Ishikawa (cell line): ENCODE measurements at regions not wholly inside any gene's neighbourhood (a gene's known extent, or its start where the extent isn't known, plus 50 kb on each side); places are given as distances from the start of the nearest gene placed in this dataset.

Experiments used
- CEBPB ChIP-seq: IDR thresholded peaks from 2 replicates; pipeline ENCODE4 v1.6.1; 2012
- EP300 ChIP-seq: IDR thresholded peaks from 2 replicates; pipeline ENCODE4 v1.6.1; 2012; ENCODE audit warnings: borderline replicate concordance
- FOXM1 ChIP-seq: IDR thresholded peaks from 2 replicates; pipeline ENCODE4 v1.6.1; 2012; ENCODE audit warnings: low read depth, borderline replicate concordance
- TAF1 ChIP-seq: IDR thresholded peaks from 2 replicates; pipeline ENCODE4 v1.6.1; 2012; ENCODE audit warnings: low read depth, mild to moderate bottlenecking
- ZBTB7A ChIP-seq: IDR thresholded peaks from 2 replicates; pipeline ENCODE4 v1.6.1; 2012; ENCODE audit warnings: low read depth
- TF ChIP-seq, protein P1 (sequence below): IDR thresholded peaks from 2 replicates; pipeline ENCODE4 v1.6.1; 2012; ENCODE audit warnings: low read depth, mild to moderate bottlenecking

DNA sequence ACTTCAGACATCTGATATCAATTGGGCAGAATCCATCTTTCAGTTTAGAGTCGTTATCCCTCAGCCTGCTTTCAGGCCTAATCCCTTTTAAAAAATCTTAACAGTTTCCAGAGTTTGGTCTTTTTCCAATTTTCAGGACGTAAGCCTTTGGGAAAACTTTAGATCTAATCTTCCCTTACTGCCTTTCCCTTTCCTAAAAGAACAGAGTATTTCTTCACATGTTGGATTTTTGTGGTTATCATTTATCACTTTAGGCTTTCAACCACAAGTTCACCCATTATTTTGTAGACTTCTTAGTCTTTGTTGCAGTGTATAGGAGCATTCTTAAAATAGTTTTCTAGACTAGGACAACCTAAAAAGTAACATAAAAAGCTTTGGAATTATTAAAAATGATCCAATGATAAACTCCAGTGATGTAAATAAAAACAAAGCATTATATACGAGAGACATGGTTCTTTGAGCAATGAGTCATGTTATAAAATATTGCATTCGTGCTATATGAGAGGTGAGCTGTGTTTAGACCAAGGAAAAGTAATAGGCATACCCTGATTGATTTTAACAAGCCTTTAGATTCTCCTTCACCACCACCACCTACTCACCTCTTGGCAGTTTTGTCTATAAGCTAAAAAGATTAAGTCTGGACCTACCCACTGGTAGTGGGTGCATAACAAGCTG is 90.4 kb upstream of the MCHR2 start:
- TF ChIP-seq FOXM1 (no peak), CEBPB (no peak), TAF1 (no peak), EP300 (no peak), ZBTB7A (no peak)
- TF ChIP-seq, protein P1, sequence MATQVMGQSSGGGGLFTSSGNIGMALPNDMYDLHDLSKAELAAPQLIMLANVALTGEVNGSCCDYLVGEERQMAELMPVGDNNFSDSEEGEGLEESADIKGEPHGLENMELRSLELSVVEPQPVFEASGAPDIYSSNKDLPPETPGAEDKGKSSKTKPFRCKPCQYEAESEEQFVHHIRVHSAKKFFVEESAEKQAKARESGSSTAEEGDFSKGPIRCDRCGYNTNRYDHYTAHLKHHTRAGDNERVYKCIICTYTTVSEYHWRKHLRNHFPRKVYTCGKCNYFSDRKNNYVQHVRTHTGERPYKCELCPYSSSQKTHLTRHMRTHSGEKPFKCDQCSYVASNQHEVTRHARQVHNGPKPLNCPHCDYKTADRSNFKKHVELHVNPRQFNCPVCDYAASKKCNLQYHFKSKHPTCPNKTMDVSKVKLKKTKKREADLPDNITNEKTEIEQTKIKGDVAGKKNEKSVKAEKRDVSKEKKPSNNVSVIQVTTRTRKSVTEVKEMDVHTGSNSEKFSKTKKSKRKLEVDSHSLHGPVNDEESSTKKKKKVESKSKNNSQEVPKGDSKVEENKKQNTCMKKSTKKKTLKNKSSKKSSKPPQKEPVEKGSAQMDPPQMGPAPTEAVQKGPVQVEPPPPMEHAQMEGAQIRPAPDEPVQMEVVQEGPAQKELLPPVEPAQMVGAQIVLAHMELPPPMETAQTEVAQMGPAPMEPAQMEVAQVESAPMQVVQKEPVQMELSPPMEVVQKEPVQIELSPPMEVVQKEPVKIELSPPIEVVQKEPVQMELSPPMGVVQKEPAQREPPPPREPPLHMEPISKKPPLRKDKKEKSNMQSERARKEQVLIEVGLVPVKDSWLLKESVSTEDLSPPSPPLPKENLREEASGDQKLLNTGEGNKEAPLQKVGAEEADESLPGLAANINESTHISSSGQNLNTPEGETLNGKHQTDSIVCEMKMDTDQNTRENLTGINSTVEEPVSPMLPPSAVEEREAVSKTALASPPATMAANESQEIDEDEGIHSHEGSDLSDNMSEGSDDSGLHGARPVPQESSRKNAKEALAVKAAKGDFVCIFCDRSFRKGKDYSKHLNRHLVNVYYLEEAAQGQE = no peak
